ENCODE measurements at regions not wholly inside any gene's neighbourhood (a gene's known extent, or its start where the extent isn't known, plus 50 kb on each side); places are given as distances from the start of the nearest gene placed in this dataset.
A peak's percentile ranks its signal among the peaks of the same experiment; 100 is the strongest.

- no peak overlapping the region for H3K27ac ChIP-seq
- 100% methylated on average over 1 of the region's 1 CpG for WGBS, 2 donors
- H3K9me3 ChIP-seq = no peaks in the 10 kb centered on the region
- intact Hi-C loops (cut with DNase I; ENCODE audit: low total_unique reads) = no loop called here
- TF ChIP-seq CTCF (IDR thresholded peaks at IDR 0.05) (no peak), POLR2A (IDR thresholded peaks at IDR 0.05) (no peak)
- no peaks in the 10 kb centered on the region for H3K27me3 ChIP-seq
- no peaks in the 10 kb centered on the region for H3K36me3 ChIP-seq (ENCODE audit: low read depth, missing control alignments)
- no peak overlapping the region for H3K4me3 ChIP-seq
- DNase-seq = no peak
- no peaks in the 10 kb centered on the region for H3K4me1 ChIP-seq
Measured at GRCh38 chr6:29999416-29999815, 57.1 kb downstream of the HLA-A start.

GRCh38 chr6:30000156-30000791 lies 57.9 kb downstream of the HLA-A start:
- Histone ChIP-seq H3K4me3 (no peak overlapping the region), H3K9me3 (no peaks in the 10 kb centered on the region), H3K4me1 (no peaks in the 10 kb centered on the region), H3K36me3 (ENCODE audit: low read depth, missing control alignments) (no peaks in the 10 kb centered on the region), H3K27me3 (no peaks in the 10 kb centered on the region), H3K27ac (no peak overlapping the region)
- WGBS, 2 donors = 81 to 91% methylated on average over 4 to 9 of the region's 9 CpGs
- intact Hi-C loops (cut with DNase I; ENCODE audit: low total_unique reads) = no loop called here
- TF ChIP-seq POLR2A (IDR thresholded peaks at IDR 0.05) (no peak), CTCF (IDR thresholded peaks at IDR 0.05) (no peak)
- no peak for DNase-seq

- TF ChIP-seq CTCF (IDR thresholded peaks at IDR 0.05) = no peak
- TF ChIP-seq POLR2A (IDR thresholded peaks at IDR 0.05) = no peak
- Histone ChIP-seq H3K27me3 (no peaks in the 10 kb centered on the region), H3K4me1 (peaks cover 11% of the 10 kb centered on the region), H3K9me3 (no peaks in the 10 kb centered on the region), H3K4me3 (no peak overlapping the region), H3K27ac (no peak overlapping the region), H3K36me3 (ENCODE audit: low read depth, missing control alignments) (no peaks in the 10 kb centered on the region)
- intact Hi-C loops (cut with DNase I; ENCODE audit: low total_unique reads) = no loop called here
- 61 to 73% methylated on average over 3 of the region's 3 CpGs for WGBS, 2 donors
- DNase-seq = no peak
Measured at GRCh38 chr6:30002871-30003270, 58.2 kb upstream of the POLR1H start.

GRCh38 chr6:30005482-30005881 lies 55.6 kb upstream of the POLR1H start:
- no peak overlapping the region for H3K27ac ChIP-seq
- no peak for TF ChIP-seq POLR2A (IDR thresholded peaks at IDR 0.05)
- no peak for TF ChIP-seq CTCF (IDR thresholded peaks at IDR 0.05)
- DNase-seq = peak; percentile 37
- peaks cover 11% of the 10 kb centered on the region for H3K4me1 ChIP-seq
- H3K27me3 ChIP-seq = no peaks in the 10 kb centered on the region
- no peaks in the 10 kb centered on the region for H3K9me3 ChIP-seq
- H3K4me3 ChIP-seq = no peak overlapping the region
- no peaks in the 10 kb centered on the region for H3K36me3 ChIP-seq (ENCODE audit: low read depth, missing control alignments)
- 67 to 70% methylated on average over 3 of the region's 3 CpGs for WGBS, 2 donors
- intact Hi-C loops (cut with DNase I; ENCODE audit: low total_unique reads) = no loop called here
